WTC11 (cell line): ENCODE measurements at regions not wholly inside any gene's neighbourhood (a gene's known extent, or its start where the extent isn't known, plus 50 kb on each side); places are given as distances from the start of the nearest gene placed in this dataset.

ENCODE experiments used
- ATAC-seq: fragments of 200-7000 bp; cut with Tn5 transposase; 2 replicates; pipeline ENCODE4 v1.10.0; 2021; ENCODE audit warnings: mild to moderate bottlenecking, moderate library complexity
- CTCF ChIA-PET: fragments of 300-600 bp; sonication (Branson Sonifier 250); formaldehyde crosslinking; loops from one replicate; lab custom pipeline; 2021; ENCODE audit warnings: antibody characterized with exemption; lab: Charles Lee
- POLR2A ChIA-PET: fragments of 350-600 bp; sonication (Branson Sonifier 250); formaldehyde crosslinking; loops from one replicate; lab custom pipeline; 2021; ENCODE audit warnings: antibody characterized with exemption; lab: Charles Lee
- DNase-seq: peaks from one replicate; pipeline ENCODE4 v3.0.0; 2021; ENCODE audit warnings: low spot score
- H3K27ac Mint-ChIP-seq: 2 replicates; pipeline ENCODE4 v1.8.0; 2021; ENCODE audit warnings: mixed read lengths
- H3K27me3 Mint-ChIP-seq: 2 replicates; pipeline ENCODE4 v1.8.0; 2021; ENCODE audit warnings: low read depth, mild to moderate bottlenecking, moderate library complexity, mixed read lengths
- H3K36me3 Mint-ChIP-seq: 2 replicates; pipeline ENCODE4 v1.8.0; 2021; ENCODE audit warnings: mixed read lengths
- H3K4me1 Mint-ChIP-seq: 2 replicates; pipeline ENCODE4 v1.8.0; 2022; ENCODE audit warnings: mixed read lengths
- H3K4me3 Mint-ChIP-seq: 2 replicates; pipeline ENCODE4 v1.8.0; 2021; ENCODE audit warnings: mild to moderate bottlenecking, moderate library complexity, mixed read lengths
- H3K9me3 Mint-ChIP-seq: 2 replicates; pipeline ENCODE4 v1.8.0; 2021; ENCODE audit warnings: mixed read lengths
- CBFB ChIP-seq: sonication (generic); formaldehyde crosslinking; IDR thresholded peaks from 2 replicates; pipeline ENCODE4 v1.8.1; 2022; ENCODE audit warnings: mild to moderate bottlenecking, low read depth, missing genetic modification reagents
- ESRRA ChIP-seq: sonication (generic); formaldehyde crosslinking; IDR thresholded peaks from 2 replicates; pipeline ENCODE4 v1.8.1; 2022; ENCODE audit warnings: mild to moderate bottlenecking, missing genetic modification reagents, borderline replicate concordance
- FOXK1 ChIP-seq: sonication (generic); formaldehyde crosslinking; IDR thresholded peaks from 2 replicates; pipeline ENCODE4 v1.8.0; 2022; ENCODE audit warnings: mild to moderate bottlenecking, moderate library complexity, missing genetic modification reagents
- IRF2 ChIP-seq: sonication (generic); formaldehyde crosslinking; IDR thresholded peaks from 2 replicates; pipeline ENCODE4 v1.8.0; 2022; ENCODE audit warnings: low read depth, missing genetic modification reagents, borderline replicate concordance
- MXD4 ChIP-seq: fragments of 250-450 bp; sonication (Bioruptor Pico); IDR thresholded peaks from 2 replicates; pipeline ENCODE4 v1.8.0; 2021; ENCODE audit warnings: mild to moderate bottlenecking, moderate library complexity, borderline replicate concordance
- NR3C1 ChIP-seq: sonication (generic); formaldehyde crosslinking; conservative IDR thresholded peaks from 2 replicates; pipeline ENCODE4 v1.8.1; 2023; ENCODE audit warnings: low read depth, mild to moderate bottlenecking, missing genetic modification reagents
- OVOL2 ChIP-seq: fragments of 250-450 bp; sonication (Bioruptor Pico); IDR thresholded peaks from 2 replicates; pipeline ENCODE4 v1.9.0; 2021; ENCODE audit warnings: mild to moderate bottlenecking, borderline replicate concordance
- RORB ChIP-seq: fragments of 250-450 bp; sonication (Bioruptor Pico); IDR thresholded peaks from 2 replicates; pipeline ENCODE4 v1.9.0; 2021; ENCODE audit warnings: mild to moderate bottlenecking
- TCF7 ChIP-seq: sonication (generic); formaldehyde crosslinking; IDR thresholded peaks from 2 replicates; pipeline ENCODE4 v1.8.0; 2022; ENCODE audit warnings: mild to moderate bottlenecking, low read depth, missing genetic modification reagents, moderate library complexity
- ZNF121 ChIP-seq: sonication (generic); formaldehyde crosslinking; IDR thresholded peaks from 2 replicates; pipeline ENCODE4 v1.8.0; 2023; ENCODE audit warnings: missing genetic modification reagents
- ZNF263 ChIP-seq: sonication (generic); formaldehyde crosslinking; IDR thresholded peaks from 2 replicates; pipeline ENCODE4 v1.8.1; 2022; ENCODE audit warnings: low read depth, mild to moderate bottlenecking, moderate library complexity, missing genetic modification reagents
- TF ChIP-seq, protein P1 (sequence below): sonication (generic); formaldehyde crosslinking; IDR thresholded peaks from 2 replicates; pipeline ENCODE4 v1.8.0; 2022; ENCODE audit warnings: missing genetic modification reagents
- TF ChIP-seq, protein P2 (sequence below): sonication (generic); formaldehyde crosslinking; IDR thresholded peaks from 2 replicates; pipeline ENCODE4 v1.8.0; 2023; ENCODE audit warnings: mild to moderate bottlenecking, missing genetic modification reagents
- TF ChIP-seq, protein P3 (sequence below): sonication (generic); formaldehyde crosslinking; IDR thresholded peaks from 2 replicates; pipeline ENCODE4 v1.8.1; 2022; ENCODE audit warnings: low read depth, mild to moderate bottlenecking, moderate library complexity, missing genetic modification reagents, borderline replicate concordance
- TF ChIP-seq, protein P4 (sequence below): fragments of 200-600 bp; IDR thresholded peaks from 2 replicates; pipeline ENCODE4 v1.8.0; 2022; ENCODE audit warnings: antibody characterized with exemption
- TF ChIP-seq, protein P5 (sequence below): sonication (generic); formaldehyde crosslinking; IDR thresholded peaks from 2 replicates; pipeline ENCODE4 v1.8.1; 2022; ENCODE audit warnings: low read depth, missing genetic modification reagents, borderline replicate concordance
- TF ChIP-seq, protein P6 (sequence below): sonication (generic); formaldehyde crosslinking; IDR thresholded peaks from 2 replicates; pipeline ENCODE4 v1.8.0; 2023; ENCODE audit warnings: missing genetic modification reagents
- TF ChIP-seq, protein P7 (sequence below): sonication (generic); formaldehyde crosslinking; IDR thresholded peaks from 2 replicates; pipeline ENCODE4 v1.8.0; 2022; ENCODE audit warnings: mild to moderate bottlenecking, missing genetic modification reagents

DNA sequence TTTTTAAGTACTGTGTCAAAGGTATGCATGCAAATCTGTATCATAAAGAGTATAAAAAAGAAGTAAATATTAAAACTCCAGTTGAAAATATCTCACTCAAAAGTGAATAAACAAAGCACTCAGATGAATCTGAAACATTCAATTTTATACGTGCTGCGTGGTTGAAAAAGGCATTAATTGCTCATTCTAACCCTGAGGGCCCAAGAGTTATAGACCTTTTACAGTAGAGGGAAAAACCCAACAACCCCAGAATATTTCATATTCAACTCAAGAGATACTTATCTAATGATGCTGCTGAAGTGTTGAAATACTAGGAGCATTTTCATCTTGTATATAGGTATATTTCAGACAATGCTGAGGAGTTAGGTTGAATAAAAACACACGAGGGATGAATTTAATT lies 862.8 kb upstream of the CITED2 start (continued):
- TF ChIP-seq OVOL2 (no peak), CBFB (CRISPR knock-in tag) (no peak), ZNF121 (CRISPR knock-in tag) (no peak), FOXK1 (CRISPR knock-in tag) (no peak), IRF2 (CRISPR knock-in tag) (no peak), NR3C1 (CRISPR knock-in tag) (no peak), MXD4 (no peak), ZNF263 (CRISPR knock-in tag) (no peak), TCF7 (CRISPR knock-in tag) (no peak)
- TF ChIP-seq, protein P1, sequence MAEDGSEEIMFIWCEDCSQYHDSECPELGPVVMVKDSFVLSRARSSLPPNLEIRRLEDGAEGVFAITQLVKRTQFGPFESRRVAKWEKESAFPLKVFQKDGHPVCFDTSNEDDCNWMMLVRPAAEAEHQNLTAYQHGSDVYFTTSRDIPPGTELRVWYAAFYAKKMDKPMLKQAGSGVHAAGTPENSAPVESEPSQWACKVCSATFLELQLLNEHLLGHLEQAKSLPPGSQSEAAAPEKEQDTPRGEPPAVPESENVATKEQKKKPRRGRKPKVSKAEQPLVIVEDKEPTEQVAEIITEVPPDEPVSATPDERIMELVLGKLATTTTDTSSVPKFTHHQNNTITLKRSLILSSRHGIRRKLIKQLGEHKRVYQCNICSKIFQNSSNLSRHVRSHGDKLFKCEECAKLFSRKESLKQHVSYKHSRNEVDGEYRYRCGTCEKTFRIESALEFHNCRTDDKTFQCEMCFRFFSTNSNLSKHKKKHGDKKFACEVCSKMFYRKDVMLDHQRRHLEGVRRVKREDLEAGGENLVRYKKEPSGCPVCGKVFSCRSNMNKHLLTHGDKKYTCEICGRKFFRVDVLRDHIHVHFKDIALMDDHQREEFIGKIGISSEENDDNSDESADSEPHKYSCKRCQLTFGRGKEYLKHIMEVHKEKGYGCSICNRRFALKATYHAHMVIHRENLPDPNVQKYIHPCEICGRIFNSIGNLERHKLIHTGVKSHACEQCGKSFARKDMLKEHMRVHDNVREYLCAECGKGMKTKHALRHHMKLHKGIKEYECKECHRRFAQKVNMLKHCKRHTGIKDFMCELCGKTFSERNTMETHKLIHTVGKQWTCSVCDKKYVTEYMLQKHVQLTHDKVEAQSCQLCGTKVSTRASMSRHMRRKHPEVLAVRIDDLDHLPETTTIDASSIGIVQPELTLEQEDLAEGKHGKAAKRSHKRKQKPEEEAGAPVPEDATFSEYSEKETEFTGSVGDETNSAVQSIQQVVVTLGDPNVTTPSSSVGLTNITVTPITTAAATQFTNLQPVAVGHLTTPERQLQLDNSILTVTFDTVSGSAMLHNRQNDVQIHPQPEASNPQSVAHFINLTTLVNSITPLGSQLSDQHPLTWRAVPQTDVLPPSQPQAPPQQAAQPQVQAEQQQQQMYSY: no peak
- TF ChIP-seq, protein P2, sequence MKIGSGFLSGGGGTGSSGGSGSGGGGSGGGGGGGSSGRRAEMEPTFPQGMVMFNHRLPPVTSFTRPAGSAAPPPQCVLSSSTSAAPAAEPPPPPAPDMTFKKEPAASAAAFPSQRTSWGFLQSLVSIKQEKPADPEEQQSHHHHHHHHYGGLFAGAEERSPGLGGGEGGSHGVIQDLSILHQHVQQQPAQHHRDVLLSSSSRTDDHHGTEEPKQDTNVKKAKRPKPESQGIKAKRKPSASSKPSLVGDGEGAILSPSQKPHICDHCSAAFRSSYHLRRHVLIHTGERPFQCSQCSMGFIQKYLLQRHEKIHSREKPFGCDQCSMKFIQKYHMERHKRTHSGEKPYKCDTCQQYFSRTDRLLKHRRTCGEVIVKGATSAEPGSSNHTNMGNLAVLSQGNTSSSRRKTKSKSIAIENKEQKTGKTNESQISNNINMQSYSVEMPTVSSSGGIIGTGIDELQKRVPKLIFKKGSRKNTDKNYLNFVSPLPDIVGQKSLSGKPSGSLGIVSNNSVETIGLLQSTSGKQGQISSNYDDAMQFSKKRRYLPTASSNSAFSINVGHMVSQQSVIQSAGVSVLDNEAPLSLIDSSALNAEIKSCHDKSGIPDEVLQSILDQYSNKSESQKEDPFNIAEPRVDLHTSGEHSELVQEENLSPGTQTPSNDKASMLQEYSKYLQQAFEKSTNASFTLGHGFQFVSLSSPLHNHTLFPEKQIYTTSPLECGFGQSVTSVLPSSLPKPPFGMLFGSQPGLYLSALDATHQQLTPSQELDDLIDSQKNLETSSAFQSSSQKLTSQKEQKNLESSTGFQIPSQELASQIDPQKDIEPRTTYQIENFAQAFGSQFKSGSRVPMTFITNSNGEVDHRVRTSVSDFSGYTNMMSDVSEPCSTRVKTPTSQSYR (CRISPR knock-in tag): no peak
- TF ChIP-seq, protein P3, sequence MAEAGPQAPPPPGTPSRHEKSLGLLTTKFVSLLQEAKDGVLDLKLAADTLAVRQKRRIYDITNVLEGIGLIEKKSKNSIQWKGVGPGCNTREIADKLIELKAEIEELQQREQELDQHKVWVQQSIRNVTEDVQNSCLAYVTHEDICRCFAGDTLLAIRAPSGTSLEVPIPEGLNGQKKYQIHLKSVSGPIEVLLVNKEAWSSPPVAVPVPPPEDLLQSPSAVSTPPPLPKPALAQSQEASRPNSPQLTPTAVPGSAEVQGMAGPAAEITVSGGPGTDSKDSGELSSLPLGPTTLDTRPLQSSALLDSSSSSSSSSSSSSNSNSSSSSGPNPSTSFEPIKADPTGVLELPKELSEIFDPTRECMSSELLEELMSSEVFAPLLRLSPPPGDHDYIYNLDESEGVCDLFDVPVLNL (CRISPR knock-in tag): no peak

DNA sequence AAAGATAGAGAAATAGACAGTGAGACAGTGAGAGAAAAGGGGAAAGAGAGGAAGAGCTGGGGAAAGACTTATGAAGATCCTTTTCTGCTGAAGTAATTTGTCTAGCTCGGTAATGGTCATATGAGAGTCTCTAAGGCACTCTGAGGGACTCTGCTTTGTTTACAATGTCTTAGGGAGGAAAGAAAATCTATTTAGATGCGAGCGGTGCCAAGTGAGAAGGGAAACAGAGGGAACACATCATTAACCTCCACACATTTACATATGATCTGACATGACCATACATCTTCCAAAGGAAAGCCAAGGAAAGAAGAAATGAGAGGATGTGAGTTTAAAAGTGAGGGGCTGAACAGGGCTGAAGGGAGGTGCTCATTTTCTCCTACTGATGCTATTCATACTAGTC lies 862.3 kb upstream of the CITED2 start:
- Mint-ChIP-seq H3K4me1 (peaks cover 6% of the 10 kb centered on the region), H3K27ac (no peak overlapping the region), H3K36me3 (peaks cover 28% of the 10 kb centered on the region), H3K4me3 (no peak overlapping the region), H3K27me3 (no peaks in the 10 kb centered on the region), H3K9me3 (peaks cover 42% of the 10 kb centered on the region)
- CTCF ChIA-PET: no interaction called here
- DNase-seq: no peak
- TF ChIP-seq ESRRA (CRISPR knock-in tag) (no peak), RORB (CRISPR knock-in tag) (no peak), NR3C1 (CRISPR knock-in tag) (no peak)
- TF ChIP-seq, protein P4, sequence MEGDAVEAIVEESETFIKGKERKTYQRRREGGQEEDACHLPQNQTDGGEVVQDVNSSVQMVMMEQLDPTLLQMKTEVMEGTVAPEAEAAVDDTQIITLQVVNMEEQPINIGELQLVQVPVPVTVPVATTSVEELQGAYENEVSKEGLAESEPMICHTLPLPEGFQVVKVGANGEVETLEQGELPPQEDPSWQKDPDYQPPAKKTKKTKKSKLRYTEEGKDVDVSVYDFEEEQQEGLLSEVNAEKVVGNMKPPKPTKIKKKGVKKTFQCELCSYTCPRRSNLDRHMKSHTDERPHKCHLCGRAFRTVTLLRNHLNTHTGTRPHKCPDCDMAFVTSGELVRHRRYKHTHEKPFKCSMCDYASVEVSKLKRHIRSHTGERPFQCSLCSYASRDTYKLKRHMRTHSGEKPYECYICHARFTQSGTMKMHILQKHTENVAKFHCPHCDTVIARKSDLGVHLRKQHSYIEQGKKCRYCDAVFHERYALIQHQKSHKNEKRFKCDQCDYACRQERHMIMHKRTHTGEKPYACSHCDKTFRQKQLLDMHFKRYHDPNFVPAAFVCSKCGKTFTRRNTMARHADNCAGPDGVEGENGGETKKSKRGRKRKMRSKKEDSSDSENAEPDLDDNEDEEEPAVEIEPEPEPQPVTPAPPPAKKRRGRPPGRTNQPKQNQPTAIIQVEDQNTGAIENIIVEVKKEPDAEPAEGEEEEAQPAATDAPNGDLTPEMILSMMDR: no peak
- TF ChIP-seq, protein P5, sequence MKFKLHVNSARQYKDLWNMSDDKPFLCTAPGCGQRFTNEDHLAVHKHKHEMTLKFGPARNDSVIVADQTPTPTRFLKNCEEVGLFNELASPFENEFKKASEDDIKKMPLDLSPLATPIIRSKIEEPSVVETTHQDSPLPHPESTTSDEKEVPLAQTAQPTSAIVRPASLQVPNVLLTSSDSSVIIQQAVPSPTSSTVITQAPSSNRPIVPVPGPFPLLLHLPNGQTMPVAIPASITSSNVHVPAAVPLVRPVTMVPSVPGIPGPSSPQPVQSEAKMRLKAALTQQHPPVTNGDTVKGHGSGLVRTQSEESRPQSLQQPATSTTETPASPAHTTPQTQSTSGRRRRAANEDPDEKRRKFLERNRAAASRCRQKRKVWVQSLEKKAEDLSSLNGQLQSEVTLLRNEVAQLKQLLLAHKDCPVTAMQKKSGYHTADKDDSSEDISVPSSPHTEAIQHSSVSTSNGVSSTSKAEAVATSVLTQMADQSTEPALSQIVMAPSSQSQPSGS: no peak
- TF ChIP-seq, protein P6, sequence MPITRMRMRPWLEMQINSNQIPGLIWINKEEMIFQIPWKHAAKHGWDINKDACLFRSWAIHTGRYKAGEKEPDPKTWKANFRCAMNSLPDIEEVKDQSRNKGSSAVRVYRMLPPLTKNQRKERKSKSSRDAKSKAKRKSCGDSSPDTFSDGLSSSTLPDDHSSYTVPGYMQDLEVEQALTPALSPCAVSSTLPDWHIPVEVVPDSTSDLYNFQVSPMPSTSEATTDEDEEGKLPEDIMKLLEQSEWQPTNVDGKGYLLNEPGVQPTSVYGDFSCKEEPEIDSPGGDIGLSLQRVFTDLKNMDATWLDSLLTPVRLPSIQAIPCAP: no peak
- TF ChIP-seq, protein P7, sequence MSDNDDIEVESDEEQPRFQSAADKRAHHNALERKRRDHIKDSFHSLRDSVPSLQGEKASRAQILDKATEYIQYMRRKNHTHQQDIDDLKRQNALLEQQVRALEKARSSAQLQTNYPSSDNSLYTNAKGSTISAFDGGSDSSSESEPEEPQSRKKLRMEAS: no peak
- ATAC-seq: no peak
- POLR2A ChIA-PET: no interaction called here
